ENCODE measurements at regions not wholly inside any gene's neighbourhood (a gene's known extent, or its start where the extent isn't known, plus 50 kb on each side); places are given as distances from the start of the nearest gene placed in this dataset.

DNA sequence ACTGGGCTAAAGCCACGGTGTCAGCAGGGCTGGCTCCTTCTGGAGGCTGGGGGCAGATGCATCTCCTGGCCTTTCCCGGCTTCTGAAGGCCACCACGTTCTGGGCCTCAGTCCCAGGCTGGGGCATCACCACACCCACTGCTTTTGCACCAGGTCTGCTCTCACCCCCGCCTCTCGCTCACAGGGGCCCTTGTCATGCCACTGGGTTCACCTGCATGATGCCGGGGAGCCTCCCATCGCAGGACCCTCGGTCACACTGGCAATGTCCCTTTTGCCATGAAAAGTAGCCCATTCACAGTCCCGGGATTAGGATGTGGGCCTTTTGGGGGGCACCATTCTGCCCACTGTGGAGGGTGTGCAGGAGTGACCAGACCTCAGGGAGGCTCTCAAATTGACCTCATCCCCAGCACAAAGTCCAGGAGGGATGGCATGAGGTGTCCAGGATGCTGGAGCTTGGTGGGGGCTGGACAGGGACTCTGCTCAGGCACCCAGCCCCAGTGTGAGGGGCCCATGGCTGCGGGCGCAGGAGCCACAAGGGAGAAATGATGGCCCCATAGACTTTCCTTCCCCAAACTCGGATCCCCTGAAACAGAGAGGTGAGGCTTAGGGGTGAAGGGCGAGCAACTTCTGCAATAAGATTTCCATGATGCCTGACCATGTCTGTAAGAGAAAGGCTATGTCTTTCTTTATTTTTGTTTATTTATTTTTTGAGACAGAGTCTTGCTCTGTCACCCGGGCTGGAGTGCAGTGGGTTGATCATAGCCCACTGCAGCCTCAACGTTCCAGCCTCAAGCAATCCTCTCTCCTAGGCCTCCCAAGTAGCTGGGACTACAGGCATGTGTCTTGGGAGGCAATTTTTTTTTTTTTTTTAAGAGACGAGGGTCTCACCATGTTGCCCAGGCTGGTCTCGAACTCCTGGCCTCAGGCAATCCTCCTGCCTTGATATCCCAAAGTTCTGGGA lies 189.1 kb downstream of the GOLGA6L6 start:
- no peak for TF ChIP-seq MXI1 (conservative IDR thresholded peaks at IDR 0.05; ENCODE audit: poor library complexity, severe bottlenecking)
- no peak for TF ChIP-seq POLR2AphosphoS5 (IDR thresholded peaks at IDR 0.05)
- TF ChIP-seq, protein P1, sequence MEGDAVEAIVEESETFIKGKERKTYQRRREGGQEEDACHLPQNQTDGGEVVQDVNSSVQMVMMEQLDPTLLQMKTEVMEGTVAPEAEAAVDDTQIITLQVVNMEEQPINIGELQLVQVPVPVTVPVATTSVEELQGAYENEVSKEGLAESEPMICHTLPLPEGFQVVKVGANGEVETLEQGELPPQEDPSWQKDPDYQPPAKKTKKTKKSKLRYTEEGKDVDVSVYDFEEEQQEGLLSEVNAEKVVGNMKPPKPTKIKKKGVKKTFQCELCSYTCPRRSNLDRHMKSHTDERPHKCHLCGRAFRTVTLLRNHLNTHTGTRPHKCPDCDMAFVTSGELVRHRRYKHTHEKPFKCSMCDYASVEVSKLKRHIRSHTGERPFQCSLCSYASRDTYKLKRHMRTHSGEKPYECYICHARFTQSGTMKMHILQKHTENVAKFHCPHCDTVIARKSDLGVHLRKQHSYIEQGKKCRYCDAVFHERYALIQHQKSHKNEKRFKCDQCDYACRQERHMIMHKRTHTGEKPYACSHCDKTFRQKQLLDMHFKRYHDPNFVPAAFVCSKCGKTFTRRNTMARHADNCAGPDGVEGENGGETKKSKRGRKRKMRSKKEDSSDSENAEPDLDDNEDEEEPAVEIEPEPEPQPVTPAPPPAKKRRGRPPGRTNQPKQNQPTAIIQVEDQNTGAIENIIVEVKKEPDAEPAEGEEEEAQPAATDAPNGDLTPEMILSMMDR (IDR thresholded peaks at IDR 0.05; ENCODE audit: poor library complexity, severe bottlenecking) = no peak
- no peak for TF ChIP-seq SMC3 (conservative IDR thresholded peaks at IDR 0.05; ENCODE audit: poor library complexity)

All from neural cell (in vitro differentiated cells).